GM12875 (cell line): ENCODE measurements at regions not wholly inside any gene's neighbourhood (a gene's known extent, or its start where the extent isn't known, plus 50 kb on each side); places are given as distances from the start of the nearest gene placed in this dataset.

Source experiments
- H3K4me3 ChIP-seq: one replicate; pipeline ENCODE4 v1.5.1; 2011; ENCODE audit warnings: low read depth, low read length, control low read depth
- CTCF ChIP-seq: IDR thresholded peaks from 2 replicates; pipeline ENCODE4 v1.5.1; 2011; ENCODE audit warnings: low read depth, mild to moderate bottlenecking, control low read depth, inconsistent platforms, low read length, moderate library complexity, borderline replicate concordance; ENCODE audit not compliant: insufficient read depth

GRCh38 chr11:119897576-119897975 lies 168.6 kb upstream of the NECTIN1 start:
- TF ChIP-seq CTCF: no peak
- H3K4me3 ChIP-seq: no peak overlapping the region

GRCh38 chr11:119897046-119897440 lies 168.0 kb upstream of the NECTIN1 start:
- H3K4me3 ChIP-seq: no peak overlapping the region
- no peak for TF ChIP-seq CTCF

DNA sequence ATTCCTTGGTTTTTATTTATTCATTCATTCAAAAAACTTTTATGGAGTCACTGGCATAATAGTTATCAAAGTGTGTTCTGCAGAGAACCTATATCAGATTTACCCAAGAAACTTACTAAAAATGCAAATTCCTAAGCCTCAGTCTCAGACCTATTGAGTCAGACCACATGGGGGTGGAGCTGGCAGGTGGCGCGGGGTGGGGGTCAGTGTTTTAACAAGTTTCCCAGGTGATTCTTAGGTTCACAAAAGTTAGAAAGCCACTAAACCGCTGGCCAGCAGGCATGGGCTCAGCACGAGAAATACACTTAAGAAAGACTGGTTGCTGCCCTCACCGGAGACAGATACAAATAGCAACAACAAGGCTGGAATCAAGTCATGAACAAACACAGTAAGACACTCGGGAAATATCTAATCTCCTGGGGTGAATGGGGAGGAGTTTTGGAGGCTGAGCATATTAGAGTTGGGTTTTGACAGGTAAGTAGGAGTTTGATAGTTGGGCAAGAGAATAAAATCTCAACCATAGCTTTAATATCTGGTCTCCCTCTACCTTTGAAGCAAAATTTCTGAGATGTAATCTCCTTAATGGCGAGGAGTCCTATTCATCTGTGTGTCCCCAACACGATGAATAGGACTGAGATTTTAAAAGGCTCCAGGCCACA lies 167.5 kb upstream of the NECTIN1 start:
- no peak overlapping the region for H3K4me3 ChIP-seq
- no peak for TF ChIP-seq CTCF

DNA sequence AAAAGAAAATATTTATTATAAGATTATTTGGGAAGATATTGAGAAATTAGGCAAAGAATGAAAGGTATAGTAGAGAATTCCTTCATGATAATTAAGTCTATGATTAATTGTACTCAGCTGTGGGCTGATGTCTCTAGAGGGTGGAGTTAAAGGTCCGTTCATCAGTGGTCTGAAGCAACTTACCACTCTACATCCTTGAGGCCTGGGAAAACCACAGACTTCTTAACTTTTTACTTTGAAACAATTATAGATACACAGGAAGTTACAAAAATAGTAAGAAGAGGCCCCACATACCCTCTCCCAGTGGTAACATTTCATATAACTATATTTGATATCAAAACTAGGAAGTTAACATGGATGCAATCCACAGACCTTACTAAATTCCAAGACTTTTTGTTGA lies 167.0 kb upstream of the NECTIN1 start:
- no peak overlapping the region for H3K4me3 ChIP-seq
- TF ChIP-seq CTCF: no peak

- TF ChIP-seq CTCF: no peak
- no peak overlapping the region for H3K4me3 ChIP-seq
Observed at GRCh38 chr11:119894916-119895315, 165.9 kb upstream of the NECTIN1 start.

- TF ChIP-seq CTCF: no peak
- H3K4me3 ChIP-seq: no peak overlapping the region
Observed at GRCh38 chr11:119892311-119892808, 163.4 kb upstream of the NECTIN1 start.

DNA sequence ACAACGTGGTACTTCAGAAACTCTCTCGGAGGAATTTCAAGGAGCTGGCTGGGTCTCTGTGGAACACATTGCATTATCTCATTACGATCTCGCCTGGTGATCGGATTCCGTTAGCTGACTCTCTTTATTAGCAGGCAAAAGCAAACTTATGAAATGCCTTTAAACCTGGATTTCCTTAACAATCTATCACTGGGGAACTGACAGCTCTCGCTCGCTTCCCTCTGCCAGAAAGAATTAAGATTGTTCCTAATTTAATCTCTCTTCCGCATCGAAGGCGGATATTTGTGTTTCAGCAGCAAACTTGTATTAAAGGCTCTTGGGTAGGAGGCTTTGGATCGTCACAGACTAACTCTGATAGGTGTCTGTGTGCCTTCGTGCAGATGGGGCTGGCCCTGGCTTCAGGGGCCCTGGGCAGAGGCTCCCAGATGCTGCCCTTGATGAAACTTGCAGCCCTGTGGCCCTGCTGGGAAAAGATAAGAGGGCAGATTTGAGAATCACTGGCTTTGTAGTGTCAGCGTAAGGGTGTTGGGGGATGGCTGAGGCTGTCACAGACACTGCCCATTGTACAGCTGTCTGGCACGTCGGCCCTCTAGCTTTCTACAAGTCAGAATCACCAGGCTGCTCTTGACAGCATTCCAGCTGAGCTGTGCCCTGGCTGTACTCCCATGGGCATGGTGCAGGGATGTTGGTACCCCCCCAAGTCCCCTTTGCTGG lies 162.2 kb upstream of the NECTIN1 start:
- no peak overlapping the region for H3K4me3 ChIP-seq

More for the DNA sequence above, 162.2 kb upstream of the NECTIN1 start:
- TF ChIP-seq CTCF: no peak
